OCI-LY1 (cell line): ENCODE measurements at regions not wholly inside any gene's neighbourhood (a gene's known extent, or its start where the extent isn't known, plus 50 kb on each side); places are given as distances from the start of the nearest gene placed in this dataset.

Source experiments
- H2AFZ ChIP-seq: fragments of 200-600 bp; sonication (generic), shearing (Covaris generic); 2 replicates; pipeline ENCODE4 v1.6.0; 2014; ENCODE audit warnings: antibody characterized with exemption, mild to moderate bottlenecking, low read length
- H3F3A ChIP-seq: fragments of 200-600 bp; sonication (generic), shearing (Covaris generic); 2 replicates; pipeline ENCODE4 v1.6.0; 2014; ENCODE audit warnings: mild to moderate bottlenecking, antibody characterized with exemption, low read length, moderate library complexity; ENCODE audit not compliant: insufficient read depth
- H3K27ac ChIP-seq: fragments of 200-600 bp; sonication (generic); 2 replicates; pipeline ENCODE4 v1.5.1; 2014; ENCODE audit warnings: low read length, mixed run types, mild to moderate bottlenecking, low read depth; ENCODE audit not compliant: poor library complexity, severe bottlenecking
- H3K27me3 ChIP-seq: fragments of 200-600 bp; sonication (generic); 2 replicates; pipeline ENCODE4 v1.6.0; 2014; ENCODE audit warnings: antibody characterized with exemption, mild to moderate bottlenecking, low read length, moderate library complexity; ENCODE audit not compliant: insufficient read depth
- H3K36me3 ChIP-seq: fragments of 200-600 bp; sonication (generic); 2 replicates; pipeline ENCODE4 v1.6.1; 2014; ENCODE audit warnings: mild to moderate bottlenecking, antibody characterized with exemption, low read length, moderate library complexity, mixed read lengths; ENCODE audit not compliant: insufficient read depth
- H3K4me1 ChIP-seq: fragments of 200-600 bp; sonication (generic); 2 replicates; pipeline ENCODE4 v1.5.1; 2014; ENCODE audit warnings: mild to moderate bottlenecking, low read length, moderate library complexity; ENCODE audit not compliant: insufficient read depth, severe bottlenecking
- H3K4me2 ChIP-seq: fragments of 200-600 bp; sonication (generic), shearing (Covaris generic); 2 replicates; pipeline ENCODE4 v1.6.1; 2014; ENCODE audit warnings: low read length
- H3K4me3 ChIP-seq: fragments of 200-600 bp; sonication (generic); 2 replicates; pipeline ENCODE4 v1.5.1; 2014; ENCODE audit warnings: low read length, low read depth, mild to moderate bottlenecking, mixed read lengths; ENCODE audit not compliant: poor library complexity, severe bottlenecking
- H3K79me2 ChIP-seq: fragments of 200-600 bp; shearing (Covaris generic); 2 replicates; pipeline ENCODE4 v1.6.1; 2016; ENCODE audit warnings: mixed run types, low read length, mixed read lengths; ENCODE audit not compliant: insufficient read depth
- H3K9ac ChIP-seq: fragments of 200-600 bp; sonication (generic), shearing (Covaris generic); 2 replicates; pipeline ENCODE4 v1.6.1; 2014; ENCODE audit warnings: mild to moderate bottlenecking, low read length, mixed read lengths
- H3K9me2 ChIP-seq: fragments of 200-600 bp; sonication (generic), shearing (Covaris generic); 2 replicates; pipeline ENCODE4 v1.6.1; 2014; ENCODE audit warnings: low read depth, mild to moderate bottlenecking, low read length, mixed read lengths
- H3K9me3 ChIP-seq: fragments of 200-600 bp; shearing (Covaris generic); 2 replicates; pipeline ENCODE4 v1.6.1; 2014; ENCODE audit warnings: low read length, mixed read lengths
- H4K20me1 ChIP-seq: fragments of 200-600 bp; sonication (generic), shearing (Covaris generic); 2 replicates; pipeline ENCODE4 v1.6.0; 2016; ENCODE audit warnings: mild to moderate bottlenecking, low read length; ENCODE audit not compliant: insufficient read depth
- EZH2 ChIP-seq: fragments of 200-600 bp; sonication (generic), shearing (Covaris generic); IDR thresholded peaks from 2 replicates; pipeline ENCODE4 v1.8.0; 2017; ENCODE audit warnings: borderline replicate concordance, mixed run types, mild to moderate bottlenecking, antibody characterized with exemption, low read length, moderate library complexity, mixed read lengths
- TF ChIP-seq, protein P1 (sequence below): fragments of 200-600 bp; sonication (generic), shearing (Covaris generic); IDR thresholded peaks from 2 replicates; pipeline ENCODE4 v1.5.1; 2017; ENCODE audit warnings: mild to moderate bottlenecking, antibody characterized with exemption, low read length, moderate library complexity, mixed read lengths

DNA sequence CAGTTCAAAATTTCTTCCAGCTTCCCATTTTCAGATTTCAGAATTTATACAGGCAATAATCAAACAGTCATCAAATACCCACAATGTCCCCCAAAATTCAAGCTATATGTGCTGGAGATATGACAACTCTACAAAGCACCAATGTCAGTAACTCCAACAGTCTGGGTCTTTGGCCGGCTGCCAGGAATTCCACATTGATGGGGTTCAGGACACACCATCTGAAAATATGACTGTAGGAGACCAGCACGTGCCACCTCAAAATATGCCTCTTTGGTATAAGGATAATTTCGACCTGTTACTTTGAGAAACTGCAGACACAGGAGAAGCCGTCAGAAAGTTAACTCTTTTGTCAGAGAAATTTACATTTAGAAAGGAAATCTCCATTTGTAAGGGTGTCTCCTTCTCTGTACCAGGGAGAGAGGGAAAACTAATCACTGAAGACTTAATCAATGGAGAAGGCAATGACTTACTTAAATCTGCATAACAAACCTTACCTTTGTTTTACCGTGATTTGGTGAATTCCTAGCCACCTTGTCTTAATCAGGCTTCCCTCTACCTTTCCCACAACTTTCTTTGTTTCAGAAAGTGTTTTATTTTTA is 594.3 kb upstream of the CDH5 start:
- Histone ChIP-seq H3K4me1 (peaks cover 20% of the 10 kb centered on the region), H2AFZ (no peak overlapping the region), H3K4me2 (no peak overlapping the region), H3K9me3 (peaks cover 20% of the 10 kb centered on the region), H3K27me3 (no peaks in the 10 kb centered on the region), H3F3A (no peaks in the 10 kb centered on the region), H3K9me2 (no peaks in the 10 kb centered on the region), H3K79me2 (no peaks in the 10 kb centered on the region), H3K27ac (no peak overlapping the region), H3K9ac (no peak overlapping the region), H3K4me3 (no peak overlapping the region), H3K36me3 (no peaks in the 10 kb centered on the region; the same call in 1 of the 2 replicates), H4K20me1 (no peaks in the 10 kb centered on the region)
- TF ChIP-seq, protein P1, sequence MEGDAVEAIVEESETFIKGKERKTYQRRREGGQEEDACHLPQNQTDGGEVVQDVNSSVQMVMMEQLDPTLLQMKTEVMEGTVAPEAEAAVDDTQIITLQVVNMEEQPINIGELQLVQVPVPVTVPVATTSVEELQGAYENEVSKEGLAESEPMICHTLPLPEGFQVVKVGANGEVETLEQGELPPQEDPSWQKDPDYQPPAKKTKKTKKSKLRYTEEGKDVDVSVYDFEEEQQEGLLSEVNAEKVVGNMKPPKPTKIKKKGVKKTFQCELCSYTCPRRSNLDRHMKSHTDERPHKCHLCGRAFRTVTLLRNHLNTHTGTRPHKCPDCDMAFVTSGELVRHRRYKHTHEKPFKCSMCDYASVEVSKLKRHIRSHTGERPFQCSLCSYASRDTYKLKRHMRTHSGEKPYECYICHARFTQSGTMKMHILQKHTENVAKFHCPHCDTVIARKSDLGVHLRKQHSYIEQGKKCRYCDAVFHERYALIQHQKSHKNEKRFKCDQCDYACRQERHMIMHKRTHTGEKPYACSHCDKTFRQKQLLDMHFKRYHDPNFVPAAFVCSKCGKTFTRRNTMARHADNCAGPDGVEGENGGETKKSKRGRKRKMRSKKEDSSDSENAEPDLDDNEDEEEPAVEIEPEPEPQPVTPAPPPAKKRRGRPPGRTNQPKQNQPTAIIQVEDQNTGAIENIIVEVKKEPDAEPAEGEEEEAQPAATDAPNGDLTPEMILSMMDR, result no peak
- no peak for TF ChIP-seq EZH2

DNA sequence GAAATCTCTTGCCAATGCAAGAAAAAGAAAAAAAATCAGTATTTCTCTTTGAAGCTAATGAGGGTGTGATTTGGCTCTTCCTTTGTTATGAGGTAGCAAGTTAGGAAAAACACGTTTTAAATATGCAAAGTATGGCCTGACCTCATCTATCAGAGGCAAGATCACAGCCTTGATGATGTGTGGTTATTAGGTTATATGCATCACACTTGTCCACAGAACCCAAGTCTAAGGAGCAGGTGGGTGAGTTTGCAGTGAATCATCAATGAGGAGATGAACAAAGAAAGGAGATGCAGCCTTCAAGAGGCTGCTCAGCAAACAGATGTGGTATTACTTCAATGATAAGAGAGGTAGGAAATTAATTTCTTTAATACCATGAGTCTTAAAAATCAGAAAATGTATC is 594.8 kb upstream of the CDH5 start:
- Histone ChIP-seq H3K4me3 (no peak overlapping the region), H3K79me2 (no peaks in the 10 kb centered on the region), H3K27ac (no peak overlapping the region)

DNA sequence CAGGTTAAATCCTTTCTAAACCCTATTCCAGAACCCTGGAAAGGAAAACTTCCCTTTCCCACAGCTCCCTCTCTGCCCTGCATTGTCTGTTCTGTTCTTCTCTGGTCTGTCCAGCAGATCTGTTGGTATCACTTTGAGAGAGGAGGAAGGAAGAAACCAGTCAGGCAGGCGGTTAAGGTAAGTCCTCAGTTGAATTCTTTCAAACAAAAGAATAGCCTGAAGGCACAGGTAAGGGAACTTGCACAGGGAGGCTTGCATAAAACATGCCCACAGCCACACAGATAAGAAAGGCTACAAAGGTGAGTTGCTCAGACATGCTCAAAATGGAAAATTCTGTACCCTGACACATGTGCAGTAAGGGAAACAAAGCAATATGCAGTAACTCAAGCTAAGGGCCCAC is 595.7 kb upstream of the CDH5 start:
- Histone ChIP-seq H3K9me2 (no peaks in the 10 kb centered on the region), H3K9me3 (peaks cover 18% of the 10 kb centered on the region), H3K36me3 (no peaks in the 10 kb centered on the region; the same call in 1 of the 2 replicates), H3K27me3 (no peaks in the 10 kb centered on the region), H3K79me2 (no peaks in the 10 kb centered on the region), H3K4me2 (no peak overlapping the region), H3F3A (no peaks in the 10 kb centered on the region), H4K20me1 (no peaks in the 10 kb centered on the region), H2AFZ (no peak overlapping the region), H3K27ac (no peak overlapping the region), H3K9ac (no peak overlapping the region), H3K4me1 (peaks cover 24% of the 10 kb centered on the region), H3K4me3 (no peak overlapping the region)
- TF ChIP-seq, protein P1, result no peak
- TF ChIP-seq EZH2, result no peak

More for the DNA sequence above, 594.8 kb upstream of the CDH5 start:
- Histone ChIP-seq H3F3A (no peaks in the 10 kb centered on the region), H3K9me2 (no peaks in the 10 kb centered on the region), H4K20me1 (no peaks in the 10 kb centered on the region), H3K4me2 (no peak overlapping the region), H3K27me3 (no peaks in the 10 kb centered on the region), H2AFZ (no peak overlapping the region), H3K9me3 (peaks cover 18% of the 10 kb centered on the region), H3K36me3 (no peaks in the 10 kb centered on the region; the same call in 1 of the 2 replicates), H3K4me1 (peaks cover 24% of the 10 kb centered on the region), H3K9ac (no peak overlapping the region)
- no peak for TF ChIP-seq EZH2
- TF ChIP-seq, protein P1, result no peak
